ENCODE measurements at regions not wholly inside any gene's neighbourhood (a gene's known extent, or its start where the extent isn't known, plus 50 kb on each side); places are given as distances from the start of the nearest gene placed in this dataset.

DNA sequence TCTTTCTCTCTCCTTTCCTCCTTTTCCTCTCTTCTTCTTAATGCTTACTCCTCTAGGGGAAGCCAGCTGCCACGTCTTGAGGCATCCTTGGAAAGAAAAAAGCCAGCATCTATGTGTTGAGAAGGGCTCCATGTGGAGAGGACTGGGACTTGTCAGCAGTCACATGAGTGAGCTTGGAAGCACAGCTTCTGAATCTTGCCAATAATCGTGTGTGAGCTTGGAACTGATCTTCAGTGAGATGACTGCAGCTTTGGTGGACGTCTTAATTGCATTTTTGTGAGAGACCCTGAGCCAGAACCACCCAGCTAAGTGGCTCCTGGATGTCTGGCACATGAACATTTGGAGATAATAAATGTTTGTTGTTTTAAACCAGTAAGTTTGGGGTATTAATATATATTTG, 371.7 kb downstream of the SLITRK2 start:
- H3K9me3 ChIP-seq (ENCODE audit: insufficient read depth in 2 of 2, low read depth in 1 of 2, low read length in 1 of 2) = no peaks in the 10 kb centered on the region
- H3K23ac ChIP-seq (ENCODE audit: insufficient read length) = no peak overlapping the region
- H3K4me3 ChIP-seq (ENCODE audit: extremely low read depth in 1 of 4, insufficient read depth in 2 of 4, low read depth in 3 of 4, low read length in 4 of 4) = no peak overlapping the region
- H4K5ac ChIP-seq (ENCODE audit: insufficient read length, low read depth, low read length) = no peak overlapping the region
- ChIA-PET POLR2A (ENCODE audit: partially characterized antibody) (no interaction called here), CTCF (ENCODE audit: partially characterized antibody) (no interaction called here)
- H2BK12ac ChIP-seq (ENCODE audit: low read depth, low read length) = no peak overlapping the region
- no peak overlapping the region for H3K4me2 ChIP-seq (ENCODE audit: insufficient read depth in 1 of 2, low read depth in 2 of 2, low read length in 2 of 2)
- no peaks in the 10 kb centered on the region for H4K20me1 ChIP-seq (replicated peaks in 1 of 2; ENCODE audit: control insufficient read depth in 1 of 2, insufficient read depth in 2 of 2, low read length in 2 of 2)
- FAIRE-seq = no peak
- H3K56ac ChIP-seq (replicated peaks; ENCODE audit: insufficient read length, low read depth, low read length) = no peak overlapping the region
- H3K79me2 ChIP-seq (ENCODE audit: control insufficient read depth in 1 of 2, insufficient read depth in 2 of 2, low read length in 2 of 2) = no peaks in the 10 kb centered on the region
- no peak overlapping the region for H3K18ac ChIP-seq (ENCODE audit: extremely low read depth, low read length)
- 79% methylated on average over 3 of the region's 3 CpGs; no CpG with 5 or more reads in 1 of the 2 experiments for WGBS, 2 experiments (ENCODE audit: extremely low coverage in 1 of 2, insufficient coverage in 1 of 2, insufficient read length in 1 of 2, insufficient replicate concordance in 2 of 2, low coverage in 1 of 2, low lambda C conversion rate in 2 of 2, missing lambda C conversion rate in 1 of 2)
- no peak for DNase-seq (ENCODE audit: low read depth in 1 of 2, low spot score in 2 of 2)
- H2AK5ac ChIP-seq (ENCODE audit: low read depth, low read length) = no peak overlapping the region
- H2BK15ac ChIP-seq (ENCODE audit: low read length) = no peak overlapping the region
- no peak overlapping the region for H4K8ac ChIP-seq (ENCODE audit: extremely low read depth, insufficient read depth, low read length)
- H3K14ac ChIP-seq (ENCODE audit: insufficient read length) = no peak overlapping the region
- H3K4me1 ChIP-seq (replicated peaks in 1 of 4; ENCODE audit: control insufficient read depth in 3 of 4, insufficient read depth in 4 of 4, low read length in 3 of 4) = no peaks in the 10 kb centered on the region
- no peaks in the 10 kb centered on the region for H3K79me1 ChIP-seq (ENCODE audit: low read depth, low read length)
- no peaks in the 10 kb centered on the region for H3K36me3 ChIP-seq (ENCODE audit: control insufficient read depth in 2 of 4, insufficient read depth in 4 of 4, low read length in 3 of 4)
- no peak overlapping the region for H2BK5ac ChIP-seq (ENCODE audit: low read depth, low read length)
- no peak overlapping the region for H2BK120ac ChIP-seq (replicated peaks; ENCODE audit: low read depth, low read length)
- no peak overlapping the region for H2BK20ac ChIP-seq (ENCODE audit: low read length)
- H4K91ac ChIP-seq (replicated peaks; ENCODE audit: insufficient read length, low read length) = no peak overlapping the region
- no peak overlapping the region for H3K27ac ChIP-seq (ENCODE audit: low read depth, low read length)
- no peaks in the 10 kb centered on the region for H3K27me3 ChIP-seq (replicated peaks in 1 of 4; ENCODE audit: control insufficient read depth in 3 of 4, extremely low read depth in 1 of 4, insufficient read depth in 3 of 4, low read length in 3 of 4)
- no peak overlapping the region for H2AFZ ChIP-seq (ENCODE audit: low read length)
- no peak overlapping the region for H3K4ac ChIP-seq (replicated peaks; ENCODE audit: insufficient read length, low read depth, low read length)
- no peak overlapping the region for H3K9ac ChIP-seq (replicated peaks in 1 of 4; ENCODE audit: extremely low read depth in 1 of 4, low read depth in 3 of 4, low read length in 3 of 4)
- no peaks in the 10 kb centered on the region for H3K23me2 ChIP-seq (ENCODE audit: low read depth, low read length)
- TF ChIP-seq SP4 (IDR thresholded peaks at IDR 0.05; ENCODE audit: low read length) (no peak), JUND (IDR thresholded peaks at IDR 0.05; ENCODE audit: low read length) (no peak), SP1 (IDR thresholded peaks at IDR 0.05; ENCODE audit: low read depth, low read length) (no peak), YY1 (IDR thresholded peaks at IDR 0.05; ENCODE audit: low read depth, low read length) (no peak)
